ENCODE measurements at regions not wholly inside any gene's neighbourhood (a gene's known extent, or its start where the extent isn't known, plus 50 kb on each side); places are given as distances from the start of the nearest gene placed in this dataset.

DNA sequence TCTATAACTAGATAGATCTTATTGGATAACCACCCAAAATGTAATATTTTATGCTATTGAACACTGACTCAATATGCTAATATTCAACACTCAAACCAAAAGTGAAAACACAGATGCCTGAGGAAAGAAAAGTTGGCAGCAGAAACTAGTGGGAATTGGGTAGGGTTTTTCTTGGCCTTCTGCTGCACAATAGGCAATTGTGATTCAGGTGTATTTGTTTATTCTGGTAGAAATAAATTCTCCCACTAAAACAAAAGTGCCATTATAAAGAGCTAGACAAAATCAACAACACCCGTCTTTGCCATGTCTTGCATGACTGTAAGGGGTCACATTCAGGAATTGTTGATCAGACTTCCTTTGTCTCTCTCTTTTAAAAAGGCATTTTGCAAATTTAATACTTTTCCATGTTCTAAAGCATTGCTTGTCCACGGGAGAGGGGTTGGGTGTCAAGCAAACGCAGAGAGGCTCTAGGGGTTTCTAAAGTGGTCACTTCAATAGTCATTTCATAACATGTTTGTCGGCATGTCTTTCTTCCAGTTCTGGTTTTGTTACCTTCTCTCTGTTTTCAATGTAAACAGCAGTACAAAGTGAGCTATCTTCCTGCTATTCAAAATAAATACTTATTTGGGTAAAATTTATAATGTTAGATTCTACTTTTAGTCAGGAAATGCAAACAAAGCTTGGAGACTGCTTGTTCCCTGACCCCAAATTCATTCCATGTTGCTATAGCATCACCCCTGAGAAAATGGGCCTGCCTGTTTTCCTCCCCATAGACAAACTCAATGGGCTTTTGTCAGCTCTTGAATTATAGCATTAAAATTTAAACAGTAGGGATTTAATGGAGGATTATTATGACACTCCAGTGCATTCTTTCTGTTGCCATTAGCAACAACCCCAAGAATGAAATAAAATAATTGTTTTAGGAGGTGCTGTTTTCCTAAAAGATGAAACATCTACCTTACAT lies 217.0 kb upstream of the CCN2 start:
- Histone ChIP-seq H3K79me2 (ENCODE audit: insufficient read depth) (no peaks in the 10 kb centered on the region), H3K9ac (no peak overlapping the region), H3K9me2 (no peaks in the 10 kb centered on the region), H3K27ac (ENCODE audit: low read depth in 2 of 2, low read length in 1 of 2) (no peak overlapping the region), H3K4me1 (ENCODE audit: control insufficient read depth in 1 of 2, insufficient read depth in 2 of 2, low read depth in 1 of 2, low read length in 1 of 2) (no peaks in the 10 kb centered on the region), H3K4me2 (no peak overlapping the region), H3K27me3 (ENCODE audit: insufficient read depth) (no peaks in the 10 kb centered on the region), H3K9me3 (no peaks in the 10 kb centered on the region; the same call in none of the 2 replicates), H4K20me1 (ENCODE audit: insufficient read depth) (no peaks in the 10 kb centered on the region), H3F3A (replicated peaks; ENCODE audit: insufficient read depth) (no peaks in the 10 kb centered on the region), H2AFZ (ENCODE audit: low read depth) (no peak overlapping the region), H3K4me3 (ENCODE audit: low read depth in 2 of 2, low read length in 1 of 2) (no peak overlapping the region), H3K36me3 (replicated peaks in 1 of 2; ENCODE audit: control insufficient read depth in 1 of 2, insufficient read depth in 2 of 2, low read length in 1 of 2) (no peaks in the 10 kb centered on the region)
- ChIA-PET POLR2A (no interaction called here), CTCF (interaction anchor here (1.6 kb wide), 1 partner anchor 253 kb away, joined by 3 read pairs; no protein-coding TSS in a partner anchor)
- no peak for TF ChIP-seq TEAD4 (IDR thresholded peaks at IDR 0.05; ENCODE audit: borderline replicate concordance, insufficient read depth)
- TF ChIP-seq, protein P1, sequence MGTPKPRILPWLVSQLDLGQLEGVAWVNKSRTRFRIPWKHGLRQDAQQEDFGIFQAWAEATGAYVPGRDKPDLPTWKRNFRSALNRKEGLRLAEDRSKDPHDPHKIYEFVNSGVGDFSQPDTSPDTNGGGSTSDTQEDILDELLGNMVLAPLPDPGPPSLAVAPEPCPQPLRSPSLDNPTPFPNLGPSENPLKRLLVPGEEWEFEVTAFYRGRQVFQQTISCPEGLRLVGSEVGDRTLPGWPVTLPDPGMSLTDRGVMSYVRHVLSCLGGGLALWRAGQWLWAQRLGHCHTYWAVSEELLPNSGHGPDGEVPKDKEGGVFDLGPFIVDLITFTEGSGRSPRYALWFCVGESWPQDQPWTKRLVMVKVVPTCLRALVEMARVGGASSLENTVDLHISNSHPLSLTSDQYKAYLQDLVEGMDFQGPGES (IDR thresholded peaks at IDR 0.05; ENCODE audit: low read depth, low read length): no peak
- TF ChIP-seq MEF2A (IDR thresholded peaks at IDR 0.05; ENCODE audit: borderline replicate concordance, low read depth): no peak
- no peak for TF ChIP-seq JUND (IDR thresholded peaks at IDR 0.05)
- TF ChIP-seq, protein P2, sequence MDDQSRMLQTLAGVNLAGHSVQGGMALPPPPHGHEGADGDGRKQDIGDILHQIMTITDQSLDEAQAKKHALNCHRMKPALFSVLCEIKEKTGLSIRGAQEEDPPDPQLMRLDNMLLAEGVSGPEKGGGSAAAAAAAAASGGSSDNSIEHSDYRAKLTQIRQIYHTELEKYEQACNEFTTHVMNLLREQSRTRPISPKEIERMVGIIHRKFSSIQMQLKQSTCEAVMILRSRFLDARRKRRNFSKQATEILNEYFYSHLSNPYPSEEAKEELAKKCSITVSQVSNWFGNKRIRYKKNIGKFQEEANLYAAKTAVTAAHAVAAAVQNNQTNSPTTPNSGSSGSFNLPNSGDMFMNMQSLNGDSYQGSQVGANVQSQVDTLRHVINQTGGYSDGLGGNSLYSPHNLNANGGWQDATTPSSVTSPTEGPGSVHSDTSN (IDR thresholded peaks at IDR 0.05): no peak
- no peak for TF ChIP-seq TAF1 (IDR thresholded peaks at IDR 0.05; ENCODE audit: borderline replicate concordance, low read depth, low read length)
- TF ChIP-seq YY1 (IDR thresholded peaks at IDR 0.05; ENCODE audit: low read depth): no peak
- no peak for DNase-seq
- 14% methylated on average over 4 of the region's 4 CpGs for WGBS (ENCODE audit: low lambda C conversion rate)

- no peak for TF ChIP-seq EZH2phosphoT487 (IDR thresholded peaks at IDR 0.05; ENCODE audit: borderline replicate concordance, low read depth)
- TF ChIP-seq, protein P1 (IDR thresholded peaks at IDR 0.05; ENCODE audit: low read depth, low read length): no peak
- TF ChIP-seq, protein P3, sequence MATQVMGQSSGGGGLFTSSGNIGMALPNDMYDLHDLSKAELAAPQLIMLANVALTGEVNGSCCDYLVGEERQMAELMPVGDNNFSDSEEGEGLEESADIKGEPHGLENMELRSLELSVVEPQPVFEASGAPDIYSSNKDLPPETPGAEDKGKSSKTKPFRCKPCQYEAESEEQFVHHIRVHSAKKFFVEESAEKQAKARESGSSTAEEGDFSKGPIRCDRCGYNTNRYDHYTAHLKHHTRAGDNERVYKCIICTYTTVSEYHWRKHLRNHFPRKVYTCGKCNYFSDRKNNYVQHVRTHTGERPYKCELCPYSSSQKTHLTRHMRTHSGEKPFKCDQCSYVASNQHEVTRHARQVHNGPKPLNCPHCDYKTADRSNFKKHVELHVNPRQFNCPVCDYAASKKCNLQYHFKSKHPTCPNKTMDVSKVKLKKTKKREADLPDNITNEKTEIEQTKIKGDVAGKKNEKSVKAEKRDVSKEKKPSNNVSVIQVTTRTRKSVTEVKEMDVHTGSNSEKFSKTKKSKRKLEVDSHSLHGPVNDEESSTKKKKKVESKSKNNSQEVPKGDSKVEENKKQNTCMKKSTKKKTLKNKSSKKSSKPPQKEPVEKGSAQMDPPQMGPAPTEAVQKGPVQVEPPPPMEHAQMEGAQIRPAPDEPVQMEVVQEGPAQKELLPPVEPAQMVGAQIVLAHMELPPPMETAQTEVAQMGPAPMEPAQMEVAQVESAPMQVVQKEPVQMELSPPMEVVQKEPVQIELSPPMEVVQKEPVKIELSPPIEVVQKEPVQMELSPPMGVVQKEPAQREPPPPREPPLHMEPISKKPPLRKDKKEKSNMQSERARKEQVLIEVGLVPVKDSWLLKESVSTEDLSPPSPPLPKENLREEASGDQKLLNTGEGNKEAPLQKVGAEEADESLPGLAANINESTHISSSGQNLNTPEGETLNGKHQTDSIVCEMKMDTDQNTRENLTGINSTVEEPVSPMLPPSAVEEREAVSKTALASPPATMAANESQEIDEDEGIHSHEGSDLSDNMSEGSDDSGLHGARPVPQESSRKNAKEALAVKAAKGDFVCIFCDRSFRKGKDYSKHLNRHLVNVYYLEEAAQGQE (IDR thresholded peaks at IDR 0.05; ENCODE audit: low read depth, low read length): no peak
- no peak for TF ChIP-seq ELF1 (IDR thresholded peaks at IDR 0.05)
- Histone ChIP-seq H3K9ac (no peak overlapping the region), H2AFZ (ENCODE audit: low read depth) (no peak overlapping the region), H3K4me1 (ENCODE audit: control insufficient read depth in 1 of 2, insufficient read depth in 2 of 2, low read depth in 1 of 2, low read length in 1 of 2) (no peaks in the 10 kb centered on the region), H3K36me3 (replicated peaks in 1 of 2; ENCODE audit: control insufficient read depth in 1 of 2, insufficient read depth in 2 of 2, low read length in 1 of 2) (no peaks in the 10 kb centered on the region), H3K27ac (ENCODE audit: low read depth in 2 of 2, low read length in 1 of 2) (no peak overlapping the region), H3K4me3 (ENCODE audit: low read depth in 2 of 2, low read length in 1 of 2) (no peak overlapping the region), H3K9me2 (no peaks in the 10 kb centered on the region), H3F3A (replicated peaks; ENCODE audit: insufficient read depth) (no peaks in the 10 kb centered on the region), H3K27me3 (ENCODE audit: insufficient read depth) (no peaks in the 10 kb centered on the region), H3K4me2 (no peak overlapping the region), H4K20me1 (ENCODE audit: insufficient read depth) (no peaks in the 10 kb centered on the region), H3K79me2 (ENCODE audit: insufficient read depth) (no peaks in the 10 kb centered on the region), H3K9me3 (no peaks in the 10 kb centered on the region; the same call in none of the 2 replicates)
- ChIA-PET CTCF (no interaction called here), POLR2A (no interaction called here)
- no peak for DNase-seq
- WGBS (ENCODE audit: low lambda C conversion rate): 3% methylated on average over 1 of the region's 1 CpG
Observed at GRCh38 chr6:132166526-132167051, 215.4 kb upstream of the CCN2 start.

Measured in SK-N-SH (cell line).